HCT116 (cell line): ENCODE measurements at regions not wholly inside any gene's neighbourhood (a gene's known extent, or its start where the extent isn't known, plus 50 kb on each side); places are given as distances from the start of the nearest gene placed in this dataset.

Source experiments
- EZH2 ChIP-seq: fragments of 200-600 bp; sonication (generic); IDR thresholded peaks from 2 replicates; pipeline ENCODE4 v1.6.1; 2017; ENCODE audit warnings: antibody characterized with exemption, mixed run types
- SIN3A ChIP-seq: IDR thresholded peaks from 2 replicates; pipeline ENCODE4 v1.6.1; 2012; ENCODE audit warnings: low read depth
- TF ChIP-seq, protein P1 (sequence below), 3 experiments: fragments of 200-600 bp in 1 of 3; sonication (generic) in 1 of 3; IDR thresholded peaks in 2 of 3; conservative IDR thresholded peaks in 1 of 3; 2 replicates each; pipeline ENCODE4 v1.5.1; 2012 to 2017; ENCODE audit warnings: low read depth in 2 of 3, low read length in 2 of 3, antibody characterized with exemption in 1 of 3, borderline replicate concordance in 1 of 3, control low read depth in 1 of 3, mild to moderate bottlenecking in 1 of 3, mixed read lengths in 1 of 3, mixed run types in 1 of 3, moderate library complexity in 1 of 3; ENCODE audit not compliant: insufficient read depth in 1 of 3
- TF ChIP-seq, protein P2 (sequence below): IDR thresholded peaks from 2 replicates; pipeline ENCODE4 v1.6.1; 2012; ENCODE audit warnings: low read depth

DNA sequence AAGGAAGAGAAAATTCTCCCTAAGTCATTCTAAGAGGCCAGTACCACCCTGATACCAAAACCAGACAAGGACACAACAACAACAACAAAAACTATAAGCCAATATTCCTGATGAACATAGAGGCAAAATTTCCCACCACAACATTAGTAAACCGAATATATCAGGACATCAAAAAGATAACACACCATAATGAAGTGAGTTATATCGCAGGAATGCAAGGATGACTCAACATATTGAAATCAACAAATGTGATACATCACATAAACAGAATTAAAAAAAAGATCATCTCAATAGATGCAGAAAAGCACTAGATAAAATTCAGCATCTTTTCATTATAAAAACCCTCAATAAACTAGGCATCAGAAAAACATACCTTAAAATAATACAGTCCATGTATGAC, 1844.4 kb upstream of the PCDH10 start:
- TF ChIP-seq, protein P1, sequence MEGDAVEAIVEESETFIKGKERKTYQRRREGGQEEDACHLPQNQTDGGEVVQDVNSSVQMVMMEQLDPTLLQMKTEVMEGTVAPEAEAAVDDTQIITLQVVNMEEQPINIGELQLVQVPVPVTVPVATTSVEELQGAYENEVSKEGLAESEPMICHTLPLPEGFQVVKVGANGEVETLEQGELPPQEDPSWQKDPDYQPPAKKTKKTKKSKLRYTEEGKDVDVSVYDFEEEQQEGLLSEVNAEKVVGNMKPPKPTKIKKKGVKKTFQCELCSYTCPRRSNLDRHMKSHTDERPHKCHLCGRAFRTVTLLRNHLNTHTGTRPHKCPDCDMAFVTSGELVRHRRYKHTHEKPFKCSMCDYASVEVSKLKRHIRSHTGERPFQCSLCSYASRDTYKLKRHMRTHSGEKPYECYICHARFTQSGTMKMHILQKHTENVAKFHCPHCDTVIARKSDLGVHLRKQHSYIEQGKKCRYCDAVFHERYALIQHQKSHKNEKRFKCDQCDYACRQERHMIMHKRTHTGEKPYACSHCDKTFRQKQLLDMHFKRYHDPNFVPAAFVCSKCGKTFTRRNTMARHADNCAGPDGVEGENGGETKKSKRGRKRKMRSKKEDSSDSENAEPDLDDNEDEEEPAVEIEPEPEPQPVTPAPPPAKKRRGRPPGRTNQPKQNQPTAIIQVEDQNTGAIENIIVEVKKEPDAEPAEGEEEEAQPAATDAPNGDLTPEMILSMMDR (IDR thresholded peaks at IDR 0.05 in 2 of 3, conservative IDR thresholded peaks at IDR 0.05 in 1 of 3; ENCODE audit: borderline replicate concordance in 1 of 3, insufficient read depth in 1 of 3, low read depth in 2 of 3, low read length in 2 of 3) = no peak
- TF ChIP-seq EZH2 = no peak
- TF ChIP-seq, protein P2, sequence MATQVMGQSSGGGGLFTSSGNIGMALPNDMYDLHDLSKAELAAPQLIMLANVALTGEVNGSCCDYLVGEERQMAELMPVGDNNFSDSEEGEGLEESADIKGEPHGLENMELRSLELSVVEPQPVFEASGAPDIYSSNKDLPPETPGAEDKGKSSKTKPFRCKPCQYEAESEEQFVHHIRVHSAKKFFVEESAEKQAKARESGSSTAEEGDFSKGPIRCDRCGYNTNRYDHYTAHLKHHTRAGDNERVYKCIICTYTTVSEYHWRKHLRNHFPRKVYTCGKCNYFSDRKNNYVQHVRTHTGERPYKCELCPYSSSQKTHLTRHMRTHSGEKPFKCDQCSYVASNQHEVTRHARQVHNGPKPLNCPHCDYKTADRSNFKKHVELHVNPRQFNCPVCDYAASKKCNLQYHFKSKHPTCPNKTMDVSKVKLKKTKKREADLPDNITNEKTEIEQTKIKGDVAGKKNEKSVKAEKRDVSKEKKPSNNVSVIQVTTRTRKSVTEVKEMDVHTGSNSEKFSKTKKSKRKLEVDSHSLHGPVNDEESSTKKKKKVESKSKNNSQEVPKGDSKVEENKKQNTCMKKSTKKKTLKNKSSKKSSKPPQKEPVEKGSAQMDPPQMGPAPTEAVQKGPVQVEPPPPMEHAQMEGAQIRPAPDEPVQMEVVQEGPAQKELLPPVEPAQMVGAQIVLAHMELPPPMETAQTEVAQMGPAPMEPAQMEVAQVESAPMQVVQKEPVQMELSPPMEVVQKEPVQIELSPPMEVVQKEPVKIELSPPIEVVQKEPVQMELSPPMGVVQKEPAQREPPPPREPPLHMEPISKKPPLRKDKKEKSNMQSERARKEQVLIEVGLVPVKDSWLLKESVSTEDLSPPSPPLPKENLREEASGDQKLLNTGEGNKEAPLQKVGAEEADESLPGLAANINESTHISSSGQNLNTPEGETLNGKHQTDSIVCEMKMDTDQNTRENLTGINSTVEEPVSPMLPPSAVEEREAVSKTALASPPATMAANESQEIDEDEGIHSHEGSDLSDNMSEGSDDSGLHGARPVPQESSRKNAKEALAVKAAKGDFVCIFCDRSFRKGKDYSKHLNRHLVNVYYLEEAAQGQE = no peak
- no peak for TF ChIP-seq SIN3A
